ENCODE measurements at regions not wholly inside any gene's neighbourhood (a gene's known extent, or its start where the extent isn't known, plus 50 kb on each side); places are given as distances from the start of the nearest gene placed in this dataset.

DNA sequence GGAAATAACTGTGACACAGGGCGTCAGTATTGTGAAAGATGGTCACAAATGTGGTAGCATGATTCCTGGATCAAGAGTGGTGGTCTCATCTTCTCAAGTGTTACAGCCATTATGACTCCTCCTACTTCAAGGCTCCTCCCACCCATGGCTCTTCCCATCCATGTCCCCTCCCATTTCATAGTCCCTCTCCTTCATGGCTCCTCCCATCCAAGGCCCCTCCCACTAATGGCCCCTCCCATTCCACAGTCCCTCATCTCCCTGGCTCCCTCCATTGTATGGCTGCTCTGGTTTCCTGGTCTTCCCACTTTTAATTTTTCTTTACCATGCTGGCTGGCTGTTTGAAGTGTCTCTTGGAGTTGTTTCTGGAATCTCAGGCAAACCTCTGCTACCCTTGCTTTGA is 1375.2 kb upstream of the TMEM132C start:
- Histone ChIP-seq H3K36me3 (no peaks in the 10 kb centered on the region), H3K4me3 (no peak overlapping the region), H3K4me1 (no peaks in the 10 kb centered on the region), H3K27me3 (no peaks in the 10 kb centered on the region), H3K27ac (no peak overlapping the region), H3K9me3 (no peaks in the 10 kb centered on the region)
- ATAC-seq, result no peak
- TF ChIP-seq, protein P1, sequence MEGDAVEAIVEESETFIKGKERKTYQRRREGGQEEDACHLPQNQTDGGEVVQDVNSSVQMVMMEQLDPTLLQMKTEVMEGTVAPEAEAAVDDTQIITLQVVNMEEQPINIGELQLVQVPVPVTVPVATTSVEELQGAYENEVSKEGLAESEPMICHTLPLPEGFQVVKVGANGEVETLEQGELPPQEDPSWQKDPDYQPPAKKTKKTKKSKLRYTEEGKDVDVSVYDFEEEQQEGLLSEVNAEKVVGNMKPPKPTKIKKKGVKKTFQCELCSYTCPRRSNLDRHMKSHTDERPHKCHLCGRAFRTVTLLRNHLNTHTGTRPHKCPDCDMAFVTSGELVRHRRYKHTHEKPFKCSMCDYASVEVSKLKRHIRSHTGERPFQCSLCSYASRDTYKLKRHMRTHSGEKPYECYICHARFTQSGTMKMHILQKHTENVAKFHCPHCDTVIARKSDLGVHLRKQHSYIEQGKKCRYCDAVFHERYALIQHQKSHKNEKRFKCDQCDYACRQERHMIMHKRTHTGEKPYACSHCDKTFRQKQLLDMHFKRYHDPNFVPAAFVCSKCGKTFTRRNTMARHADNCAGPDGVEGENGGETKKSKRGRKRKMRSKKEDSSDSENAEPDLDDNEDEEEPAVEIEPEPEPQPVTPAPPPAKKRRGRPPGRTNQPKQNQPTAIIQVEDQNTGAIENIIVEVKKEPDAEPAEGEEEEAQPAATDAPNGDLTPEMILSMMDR (IDR thresholded peaks at IDR 0.05), result no peak
- intact Hi-C loops (cut with DNase I), result no loop called here
- DNase-seq, result no peak

GRCh38 chr12:126895951-126896913 is 1370.7 kb upstream of the TMEM132C start:
- Histone ChIP-seq H3K4me1 (no peaks in the 10 kb centered on the region), H3K36me3 (no peaks in the 10 kb centered on the region), H3K4me3 (no peak overlapping the region), H3K9me3 (no peaks in the 10 kb centered on the region), H3K27ac (no peak overlapping the region), H3K27me3 (no peaks in the 10 kb centered on the region)
- DNase-seq, result no peak
- intact Hi-C loops (cut with DNase I), result no loop called here
- TF ChIP-seq, protein P1 (IDR thresholded peaks at IDR 0.05), result no peak
- ATAC-seq, result no peak

- Histone ChIP-seq H3K4me1 (no peaks in the 10 kb centered on the region), H3K9me3 (no peaks in the 10 kb centered on the region), H3K4me3 (no peak overlapping the region), H3K27me3 (no peaks in the 10 kb centered on the region), H3K27ac (no peak overlapping the region), H3K36me3 (no peaks in the 10 kb centered on the region)
- DNase-seq, result no peak
- TF ChIP-seq, protein P1 (IDR thresholded peaks at IDR 0.05), result no peak
- no peak for ATAC-seq
- intact Hi-C loops (cut with DNase I), result no loop called here
These were observed 1369.9 kb upstream of the TMEM132C start for GRCh38 chr12:126897102-126897501.

GRCh38 chr12:126897778-126898177 is 1369.2 kb upstream of the TMEM132C start:
- Histone ChIP-seq H3K4me3 (no peak overlapping the region), H3K36me3 (no peaks in the 10 kb centered on the region), H3K27ac (no peak overlapping the region), H3K27me3 (no peaks in the 10 kb centered on the region), H3K9me3 (no peaks in the 10 kb centered on the region), H3K4me1 (no peaks in the 10 kb centered on the region)
- ATAC-seq (no peak), DNase-seq (no peak)
- TF ChIP-seq, protein P1 (IDR thresholded peaks at IDR 0.05), result no peak
- intact Hi-C loops (cut with DNase I), result no loop called here

GRCh38 chr12:126898562-126898961 is 1368.4 kb upstream of the TMEM132C start:
- no peaks in the 10 kb centered on the region for H3K36me3 ChIP-seq
- no peaks in the 10 kb centered on the region for H3K9me3 ChIP-seq
- H3K27me3 ChIP-seq, result no peaks in the 10 kb centered on the region
- ATAC-seq, result no peak
- H3K4me1 ChIP-seq, result no peaks in the 10 kb centered on the region
- DNase-seq, result no peak
- no peak overlapping the region for H3K27ac ChIP-seq
- H3K4me3 ChIP-seq, result no peak overlapping the region
- TF ChIP-seq, protein P1 (IDR thresholded peaks at IDR 0.05), result no peak
- intact Hi-C loops (cut with DNase I), result no loop called here

Measured in upper lobe of right lung (tissue), 1 donor.